OCI-LY3 (cell line): ENCODE measurements at regions not wholly inside any gene's neighbourhood (a gene's known extent, or its start where the extent isn't known, plus 50 kb on each side); places are given as distances from the start of the nearest gene placed in this dataset.

Experiments
- H2AFZ ChIP-seq: fragments of 200-600, 300-600 bp; shearing (Covaris generic); 2 replicates; pipeline ENCODE4 v1.6.0; 2014; ENCODE audit warnings: antibody characterized with exemption, low read depth, low read length
- H3K27ac ChIP-seq: fragments of 200-600, 300-600 bp; sonication (generic); 2 replicates; pipeline ENCODE4 v1.5.1; 2014; ENCODE audit warnings: mild to moderate bottlenecking, low read length, moderate library complexity, mixed read lengths
- H3K27me3 ChIP-seq: fragments of 200-600, 300-600 bp; sonication (generic); 2 replicates; pipeline ENCODE4 v1.6.1; 2014; ENCODE audit warnings: low read depth, low read length, mixed read lengths
- H3K36me3 ChIP-seq: fragments of 200-600, 300-600 bp; sonication (generic); replicated peaks from 2 replicates; pipeline ENCODE3; 2014; ENCODE audit warnings: low read depth, low read length, mixed read lengths
- H3K4me1 ChIP-seq: fragments of 300-600, 200-600 bp; sonication (generic); 2 replicates; pipeline ENCODE4 v1.6.1; 2014; ENCODE audit warnings: low read length, mixed read lengths
- H3K4me2 ChIP-seq: fragments of 200-600, 300-600 bp; sonication (generic); 2 replicates; pipeline ENCODE4 v1.6.1; 2014; ENCODE audit warnings: low read length, mixed read lengths
- H3K4me3 ChIP-seq: fragments of 300-600, 200-600 bp; sonication (generic); 2 replicates; pipeline ENCODE4 v1.5.1; 2014; ENCODE audit warnings: antibody characterized with exemption, mild to moderate bottlenecking, low read length, moderate library complexity
- H3K79me2 ChIP-seq: fragments of 300-600, 200-600 bp; shearing (Covaris generic); 2 replicates; pipeline ENCODE4 v1.6.1; 2014; ENCODE audit warnings: mild to moderate bottlenecking, low read length, mixed read lengths
- H3K9ac ChIP-seq: fragments of 300-600, 200-600 bp; shearing (Covaris generic); 2 replicates; pipeline ENCODE4 v1.6.0; 2014; ENCODE audit warnings: mild to moderate bottlenecking, low read length, moderate library complexity
- H3K9me3 ChIP-seq: fragments of 200-600, 300-600 bp; shearing (Covaris generic); 2 replicates; pipeline ENCODE4 v1.6.1; 2014; ENCODE audit warnings: low read length, mixed read lengths; ENCODE audit not compliant: insufficient read depth
- H4K20me1 ChIP-seq: fragments of 200-600, 300-600 bp; sonication (generic); 2 replicates; pipeline ENCODE4 v1.6.1; 2016; ENCODE audit warnings: low read length, mixed read lengths; ENCODE audit not compliant: insufficient read depth
- EZH2phosphoT487 ChIP-seq: fragments of 200-600 bp; shearing (Covaris generic); IDR thresholded peaks from 2 replicates; pipeline ENCODE4 v1.6.1; 2018; ENCODE audit warnings: antibody characterized with exemption, mixed run types, low read depth
- TF ChIP-seq, protein P1 (sequence below): fragments of 200-600, 300-600 bp; sonication (generic); IDR thresholded peaks from 2 replicates; pipeline ENCODE4 v1.5.1; 2014; ENCODE audit warnings: antibody characterized with exemption, low read length, low read depth

DNA sequence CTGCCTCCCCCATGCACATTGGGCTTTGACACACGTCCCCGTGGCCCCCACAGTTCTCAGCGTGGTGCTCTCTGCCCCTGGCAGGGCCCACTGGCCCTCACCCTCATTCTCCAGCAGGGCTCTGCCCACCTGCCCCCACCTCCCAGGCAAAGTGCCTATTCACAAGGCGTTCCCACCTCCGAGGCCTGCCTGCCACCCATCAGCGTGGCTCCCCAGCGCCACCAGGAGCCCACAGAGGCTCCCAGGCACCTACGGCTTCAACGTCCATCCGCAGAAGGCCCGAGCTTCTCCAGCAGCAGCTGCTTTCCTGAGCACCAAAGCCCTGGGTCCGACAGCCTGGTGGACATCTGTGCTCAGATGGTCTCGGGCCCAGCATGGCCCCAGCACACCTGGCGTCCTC is 211.8 kb upstream of the PPP2R2D start:
- Histone ChIP-seq H2AFZ (no peak overlapping the region), H3K36me3 (no peaks in the 10 kb centered on the region), H3K9me3 (no peaks in the 10 kb centered on the region), H3K9ac (no peak overlapping the region), H3K4me1 (no peaks in the 10 kb centered on the region), H4K20me1 (no peaks in the 10 kb centered on the region), H3K27me3 (no peaks in the 10 kb centered on the region), H3K4me3 (no peak overlapping the region), H3K27ac (no peak overlapping the region), H3K4me2 (no peak overlapping the region), H3K79me2 (no peaks in the 10 kb centered on the region)
- TF ChIP-seq EZH2phosphoT487, result no peak
- TF ChIP-seq, protein P1, sequence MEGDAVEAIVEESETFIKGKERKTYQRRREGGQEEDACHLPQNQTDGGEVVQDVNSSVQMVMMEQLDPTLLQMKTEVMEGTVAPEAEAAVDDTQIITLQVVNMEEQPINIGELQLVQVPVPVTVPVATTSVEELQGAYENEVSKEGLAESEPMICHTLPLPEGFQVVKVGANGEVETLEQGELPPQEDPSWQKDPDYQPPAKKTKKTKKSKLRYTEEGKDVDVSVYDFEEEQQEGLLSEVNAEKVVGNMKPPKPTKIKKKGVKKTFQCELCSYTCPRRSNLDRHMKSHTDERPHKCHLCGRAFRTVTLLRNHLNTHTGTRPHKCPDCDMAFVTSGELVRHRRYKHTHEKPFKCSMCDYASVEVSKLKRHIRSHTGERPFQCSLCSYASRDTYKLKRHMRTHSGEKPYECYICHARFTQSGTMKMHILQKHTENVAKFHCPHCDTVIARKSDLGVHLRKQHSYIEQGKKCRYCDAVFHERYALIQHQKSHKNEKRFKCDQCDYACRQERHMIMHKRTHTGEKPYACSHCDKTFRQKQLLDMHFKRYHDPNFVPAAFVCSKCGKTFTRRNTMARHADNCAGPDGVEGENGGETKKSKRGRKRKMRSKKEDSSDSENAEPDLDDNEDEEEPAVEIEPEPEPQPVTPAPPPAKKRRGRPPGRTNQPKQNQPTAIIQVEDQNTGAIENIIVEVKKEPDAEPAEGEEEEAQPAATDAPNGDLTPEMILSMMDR, result no peak

GRCh38 chr10:131689486-131689885 is 211.3 kb upstream of the PPP2R2D start:
- TF ChIP-seq, protein P1, result no peak
- TF ChIP-seq EZH2phosphoT487, result no peak
- H3K4me2 ChIP-seq, result no peak overlapping the region
- H3K27me3 ChIP-seq, result no peaks in the 10 kb centered on the region

DNA sequence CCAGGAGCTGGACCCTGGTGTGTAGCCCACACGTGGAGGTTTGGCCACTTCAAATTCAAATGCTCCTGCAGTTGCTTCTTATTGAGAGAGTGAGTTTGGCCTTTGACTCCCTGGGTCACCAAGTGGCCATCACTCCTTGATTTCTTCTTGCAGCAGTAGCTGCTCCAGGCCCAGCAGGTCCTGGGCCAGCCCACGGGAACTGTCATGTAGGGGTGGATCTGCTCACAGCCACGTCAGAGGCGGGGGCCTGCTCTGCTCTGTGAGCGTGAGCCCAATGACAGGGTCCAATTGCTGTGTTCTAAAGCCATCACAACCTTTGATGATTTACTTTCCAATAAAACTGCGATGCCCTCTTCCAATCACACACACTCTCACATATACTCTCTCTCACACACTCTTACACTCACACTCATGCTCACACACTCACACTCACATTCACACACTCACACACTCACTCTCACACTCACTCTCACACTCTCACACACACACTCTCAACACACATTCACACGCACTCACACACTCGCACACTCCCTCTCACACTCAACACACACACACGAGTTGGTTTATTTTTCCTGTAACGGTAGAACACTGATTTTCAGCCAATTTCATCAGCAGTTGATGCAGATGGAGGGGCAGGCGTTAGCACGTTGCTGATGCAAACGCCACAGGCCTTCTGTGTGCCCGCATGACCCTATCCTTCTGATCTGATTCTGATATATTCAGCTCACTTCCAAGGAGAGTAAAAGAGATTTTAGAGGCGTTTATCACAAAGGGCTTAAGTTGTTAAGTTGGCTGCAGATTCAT is 210.7 kb upstream of the PPP2R2D start:
- no peak overlapping the region for H3K4me3 ChIP-seq
- no peak overlapping the region for H3K9ac ChIP-seq
- no peaks in the 10 kb centered on the region for H3K27me3 ChIP-seq
- H3K27ac ChIP-seq, result no peak overlapping the region
- no peaks in the 10 kb centered on the region for H3K36me3 ChIP-seq
- TF ChIP-seq, protein P1, result no peak
- no peak for TF ChIP-seq EZH2phosphoT487
- no peaks in the 10 kb centered on the region for H3K9me3 ChIP-seq
- H3K4me1 ChIP-seq, result no peaks in the 10 kb centered on the region
- H2AFZ ChIP-seq, result no peak overlapping the region
- no peak overlapping the region for H3K4me2 ChIP-seq
- no peaks in the 10 kb centered on the region for H3K79me2 ChIP-seq
- H4K20me1 ChIP-seq, result no peaks in the 10 kb centered on the region

More at GRCh38 chr10:131689486-131689885, 211.3 kb upstream of the PPP2R2D start:
- Histone ChIP-seq H2AFZ (no peak overlapping the region), H4K20me1 (no peaks in the 10 kb centered on the region), H3K9me3 (no peaks in the 10 kb centered on the region), H3K79me2 (no peaks in the 10 kb centered on the region), H3K4me3 (no peak overlapping the region), H3K27ac (no peak overlapping the region), H3K9ac (no peak overlapping the region), H3K36me3 (no peaks in the 10 kb centered on the region), H3K4me1 (no peaks in the 10 kb centered on the region)

DNA sequence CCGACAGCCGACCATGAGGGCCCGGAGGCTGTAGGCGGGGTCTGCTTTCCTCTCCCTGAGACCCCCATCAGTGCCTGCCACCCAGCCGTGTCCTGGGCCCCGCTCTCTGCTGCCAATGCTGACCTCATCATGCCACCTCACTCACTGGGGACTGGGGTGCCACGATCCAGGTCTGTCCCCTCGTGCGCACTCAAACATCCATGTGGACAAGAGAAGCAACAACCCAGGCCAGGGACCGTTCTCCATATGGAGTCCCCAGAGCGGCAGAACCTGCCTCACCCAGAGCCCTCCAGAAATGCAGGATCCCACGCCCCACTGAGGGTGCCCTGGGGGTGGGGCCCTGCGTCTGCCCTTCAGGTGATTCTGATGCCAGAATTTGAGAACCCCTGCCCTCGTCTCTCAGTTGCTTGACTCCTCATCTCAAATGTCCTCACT is 210.0 kb upstream of the PPP2R2D start:
- Histone ChIP-seq H4K20me1 (no peaks in the 10 kb centered on the region), H3K36me3 (no peaks in the 10 kb centered on the region), H3K79me2 (no peaks in the 10 kb centered on the region), H2AFZ (no peak overlapping the region), H3K27ac (no peak overlapping the region), H3K4me3 (no peak overlapping the region), H3K27me3 (no peaks in the 10 kb centered on the region), H3K9me3 (no peaks in the 10 kb centered on the region), H3K4me1 (no peaks in the 10 kb centered on the region), H3K4me2 (no peak overlapping the region), H3K9ac (no peak overlapping the region)
- TF ChIP-seq EZH2phosphoT487, result no peak
- TF ChIP-seq, protein P1, result no peak
